ENCODE measurements at regions not wholly inside any gene's neighbourhood (a gene's known extent, or its start where the extent isn't known, plus 50 kb on each side); places are given as distances from the start of the nearest gene placed in this dataset.

DNA sequence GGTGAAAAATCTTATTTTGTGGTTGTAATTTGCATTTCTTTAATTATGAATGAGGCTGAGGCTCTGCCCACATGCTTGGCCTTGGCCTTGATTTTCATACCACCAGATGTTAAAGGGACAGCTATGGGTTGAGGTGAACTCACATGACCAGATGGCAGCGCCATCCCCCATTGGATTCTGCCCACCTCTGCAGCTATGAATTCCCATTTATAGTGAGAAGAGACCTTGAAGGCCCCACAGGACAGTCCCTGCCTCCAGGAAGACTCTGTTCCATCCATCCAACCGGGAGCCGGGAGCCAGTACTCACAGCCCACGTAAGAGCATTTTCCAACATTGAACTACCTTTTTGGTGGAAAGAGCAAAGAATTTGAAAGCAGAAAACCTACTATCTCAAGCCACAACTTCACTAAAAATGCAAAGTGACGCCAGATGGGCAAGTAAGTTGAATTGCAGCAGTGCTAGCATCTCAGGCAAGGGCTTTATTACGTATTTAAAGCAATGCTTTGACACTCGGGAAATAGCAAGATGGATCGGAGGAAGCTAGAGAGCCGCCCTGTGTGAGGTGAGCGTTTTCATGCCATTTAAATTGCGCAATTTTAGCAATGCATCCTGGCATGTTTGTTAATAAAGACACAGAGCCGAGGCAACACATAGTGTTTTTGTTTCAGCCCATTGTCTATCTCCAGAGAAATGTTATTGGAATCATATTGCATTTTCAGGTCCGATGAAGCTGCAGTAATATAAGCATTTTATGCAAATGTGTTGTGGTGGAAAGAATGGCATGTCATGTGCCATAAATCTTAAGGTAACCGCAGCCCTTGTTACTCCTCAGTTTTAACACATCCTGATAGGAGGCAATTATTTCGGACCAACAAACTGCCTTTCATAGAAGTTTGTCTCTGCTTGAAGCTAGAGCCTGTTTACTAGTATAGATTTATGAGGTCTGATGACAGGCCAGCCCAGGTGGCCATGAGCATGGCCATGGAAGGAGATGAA, 273.4 kb upstream of the TNRC6C start:
- DNase-seq (ENCODE audit: low read depth): no peak

DNA sequence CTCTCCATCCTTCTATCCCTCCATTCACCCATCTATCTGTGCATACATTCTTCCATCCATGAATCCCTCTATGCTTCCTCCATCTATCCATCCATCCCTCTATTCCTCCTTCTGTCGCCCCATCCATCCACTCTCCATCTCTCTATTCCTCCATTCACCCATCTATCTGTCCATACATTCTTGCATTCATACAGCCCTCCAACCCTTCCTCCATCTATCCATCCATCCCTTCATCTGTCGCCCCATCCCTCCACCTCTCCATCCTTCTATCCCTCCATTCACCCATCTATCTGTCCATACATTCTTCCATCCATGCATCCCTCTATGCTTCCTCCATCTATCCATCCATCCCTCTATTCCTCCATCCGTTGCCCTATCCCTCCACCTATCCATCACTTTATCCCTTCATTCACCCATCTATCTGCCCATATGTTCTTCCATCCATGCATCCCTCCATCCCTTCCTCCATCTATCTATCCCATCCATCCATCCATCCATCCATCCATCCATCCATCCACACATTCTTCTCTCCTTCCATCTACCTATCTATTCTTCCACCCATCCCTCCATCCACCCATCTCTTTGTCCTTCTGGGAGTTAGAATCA, 272.5 kb upstream of the TNRC6C start:
- no peak for DNase-seq (ENCODE audit: low read depth)

GRCh38 chr17:77686903-77687302, 271.6 kb upstream of the TNRC6C start:
- no peak for DNase-seq (ENCODE audit: low read depth)

DNA sequence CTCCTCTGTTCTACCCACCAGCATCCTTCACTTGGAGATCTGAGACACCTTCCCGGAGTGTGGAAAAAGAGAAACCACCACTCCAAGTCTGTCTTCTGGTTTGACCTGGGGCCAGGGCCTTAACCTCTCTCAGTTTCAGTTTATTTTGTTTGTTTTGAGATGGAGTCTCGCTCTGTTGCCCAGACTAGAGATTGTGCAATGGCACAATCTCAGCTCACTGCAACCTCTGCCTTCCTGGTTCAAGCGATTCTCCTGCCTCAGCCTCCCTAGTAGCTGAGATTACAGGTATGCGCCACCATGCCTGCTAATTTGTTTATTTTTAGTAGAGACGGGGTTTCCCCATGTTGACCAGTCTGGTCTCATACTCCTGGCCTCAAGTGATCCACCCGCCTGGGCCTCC, 271.1 kb upstream of the TNRC6C start:
- no peak for DNase-seq (ENCODE audit: low read depth)

DNA sequence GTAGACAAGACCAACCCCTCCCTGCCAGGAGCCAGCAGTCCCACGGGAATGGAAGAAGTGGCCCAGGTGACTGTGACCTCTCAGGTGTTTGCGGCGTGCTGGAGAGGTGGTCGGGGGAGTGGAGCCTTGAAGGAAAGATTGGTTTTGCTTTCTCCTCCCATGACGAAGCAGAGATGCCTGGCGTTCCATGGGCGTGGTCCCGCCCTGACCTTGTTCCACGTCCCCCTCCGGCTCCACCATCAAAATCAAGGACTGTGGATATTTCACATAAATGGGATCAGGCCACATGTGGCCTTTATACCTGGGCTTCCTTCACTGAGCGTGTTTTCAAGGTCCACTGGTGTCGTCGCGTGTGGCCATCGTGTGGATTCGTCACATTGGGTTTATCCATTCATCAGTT, 270.6 kb upstream of the TNRC6C start:
- no peak for DNase-seq (ENCODE audit: low read depth)

- DNase-seq (ENCODE audit: low read depth): no peak
Measured at GRCh38 chr17:77688369-77688768, 270.1 kb upstream of the TNRC6C start.

- DNase-seq (ENCODE audit: low read depth): no peak
Measured at GRCh38 chr17:77690271-77691161, 268.0 kb upstream of the TNRC6C start.

DNA sequence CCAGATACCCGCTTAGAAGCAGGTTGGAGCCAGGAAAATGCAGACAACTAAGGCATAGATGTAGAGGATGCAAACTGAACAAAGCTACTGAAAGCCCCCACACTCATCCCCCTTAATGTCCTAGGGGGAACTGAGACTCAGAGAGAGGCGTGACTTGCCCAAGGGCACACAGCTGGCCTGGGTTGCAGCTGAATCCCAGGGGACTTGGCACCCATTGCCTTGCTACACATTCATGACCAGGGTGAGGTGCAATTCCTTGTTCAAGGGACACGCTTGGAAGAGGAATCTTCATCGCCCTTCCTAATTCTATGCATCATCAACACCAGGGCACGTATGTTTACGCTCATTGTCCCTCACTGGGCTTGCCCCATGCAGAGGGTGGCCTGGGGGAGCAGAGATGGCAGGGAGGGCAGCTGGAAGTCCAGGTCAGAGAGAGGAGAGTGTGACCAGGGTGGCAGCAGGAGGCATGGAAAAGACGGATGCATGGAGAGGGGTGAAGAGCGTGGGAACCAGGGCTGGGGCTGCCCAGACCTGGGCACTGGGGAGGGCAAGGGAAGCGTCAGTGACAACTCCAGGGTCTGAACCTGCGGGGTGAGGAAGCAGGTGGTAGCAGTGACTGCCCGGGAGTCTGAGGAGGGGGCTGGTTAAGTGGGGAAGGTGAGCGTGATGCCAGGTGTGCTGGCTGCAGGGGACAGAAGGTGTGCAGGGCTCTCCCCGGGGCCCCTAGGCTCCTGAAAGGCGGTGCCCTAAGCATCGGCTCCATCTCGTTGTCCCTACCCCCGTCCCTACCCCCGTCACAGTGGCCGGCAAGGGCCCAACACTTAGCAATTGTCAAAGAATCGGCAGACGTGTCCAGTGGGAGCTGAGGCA, 267.1 kb upstream of the TNRC6C start:
- DNase-seq (ENCODE audit: low read depth): no peak

GRCh38 chr17:77692571-77693161, 265.8 kb upstream of the TNRC6C start:
- DNase-seq (ENCODE audit: low read depth): no peak

DNA sequence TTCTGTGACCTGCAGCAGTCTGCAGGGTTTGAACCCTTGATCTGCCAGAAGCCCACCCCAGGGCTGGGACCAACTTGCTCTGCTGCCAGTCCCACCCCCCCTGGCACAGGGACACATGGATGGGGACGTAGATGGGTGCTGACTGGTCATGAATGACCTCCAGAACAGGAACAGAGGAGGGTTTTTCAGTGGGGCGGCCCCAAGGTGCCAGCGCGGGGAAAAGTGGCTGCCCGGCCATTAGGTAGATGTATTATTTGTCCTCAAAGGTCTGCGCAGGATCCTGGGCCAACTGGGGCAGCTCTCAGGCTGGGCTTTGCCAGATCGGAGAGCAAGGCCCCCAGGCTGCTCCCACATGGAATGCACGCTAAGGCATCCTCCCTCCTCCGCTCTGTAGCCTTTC, 265.2 kb upstream of the TNRC6C start:
- no peak for DNase-seq (ENCODE audit: low read depth)

GRCh38 chr17:77693776-77694175, 264.7 kb upstream of the TNRC6C start:
- no peak for DNase-seq (ENCODE audit: low read depth)

GRCh38 chr17:77694391-77695363, 263.8 kb upstream of the TNRC6C start:
- DNase-seq (ENCODE audit: low read depth): no peak

GRCh38 chr17:77695386-77695785, 263.1 kb upstream of the TNRC6C start:
- DNase-seq (ENCODE audit: low read depth): no peak

- DNase-seq (ENCODE audit: low read depth): no peak
Measured at GRCh38 chr17:77696151-77696720, 262.3 kb upstream of the TNRC6C start.

DNA sequence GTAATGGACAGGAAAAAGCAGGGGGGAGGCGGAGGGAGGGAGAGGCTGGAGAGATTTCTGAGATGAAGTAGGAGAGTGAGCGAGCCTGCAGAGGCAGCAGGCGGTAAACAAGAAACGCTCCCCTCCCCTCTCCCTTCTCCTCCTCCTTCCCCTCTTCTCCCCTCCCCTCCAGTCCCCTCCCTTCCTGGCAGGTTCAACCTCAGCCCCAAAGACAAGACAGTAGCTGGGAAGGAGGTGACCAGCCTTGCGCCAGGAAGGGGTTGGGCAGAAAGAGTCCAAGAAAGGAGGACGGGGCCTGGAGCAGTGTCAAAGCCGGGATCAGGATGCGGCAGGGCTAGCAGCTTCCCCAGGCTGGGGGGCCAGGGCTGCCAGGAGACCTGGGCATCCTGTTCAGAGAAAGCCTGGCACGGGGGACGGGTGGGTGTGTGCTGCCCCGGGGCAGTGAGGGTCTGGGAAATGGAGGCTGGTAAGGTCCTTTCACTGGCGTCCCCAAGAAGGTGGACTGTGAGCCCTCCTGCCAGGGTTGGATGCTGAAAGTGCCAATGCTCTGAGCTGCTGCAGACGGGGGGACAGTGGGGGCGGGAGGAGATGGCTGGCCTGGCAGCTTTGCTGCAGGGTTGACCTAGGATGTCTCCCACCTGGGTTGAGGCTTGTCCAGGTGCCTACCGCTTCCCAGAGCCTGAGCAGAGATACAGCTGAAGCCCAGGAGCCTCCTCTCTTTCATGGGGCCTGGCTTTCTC, 261.6 kb upstream of the TNRC6C start:
- no peak for DNase-seq (ENCODE audit: low read depth)

DNA sequence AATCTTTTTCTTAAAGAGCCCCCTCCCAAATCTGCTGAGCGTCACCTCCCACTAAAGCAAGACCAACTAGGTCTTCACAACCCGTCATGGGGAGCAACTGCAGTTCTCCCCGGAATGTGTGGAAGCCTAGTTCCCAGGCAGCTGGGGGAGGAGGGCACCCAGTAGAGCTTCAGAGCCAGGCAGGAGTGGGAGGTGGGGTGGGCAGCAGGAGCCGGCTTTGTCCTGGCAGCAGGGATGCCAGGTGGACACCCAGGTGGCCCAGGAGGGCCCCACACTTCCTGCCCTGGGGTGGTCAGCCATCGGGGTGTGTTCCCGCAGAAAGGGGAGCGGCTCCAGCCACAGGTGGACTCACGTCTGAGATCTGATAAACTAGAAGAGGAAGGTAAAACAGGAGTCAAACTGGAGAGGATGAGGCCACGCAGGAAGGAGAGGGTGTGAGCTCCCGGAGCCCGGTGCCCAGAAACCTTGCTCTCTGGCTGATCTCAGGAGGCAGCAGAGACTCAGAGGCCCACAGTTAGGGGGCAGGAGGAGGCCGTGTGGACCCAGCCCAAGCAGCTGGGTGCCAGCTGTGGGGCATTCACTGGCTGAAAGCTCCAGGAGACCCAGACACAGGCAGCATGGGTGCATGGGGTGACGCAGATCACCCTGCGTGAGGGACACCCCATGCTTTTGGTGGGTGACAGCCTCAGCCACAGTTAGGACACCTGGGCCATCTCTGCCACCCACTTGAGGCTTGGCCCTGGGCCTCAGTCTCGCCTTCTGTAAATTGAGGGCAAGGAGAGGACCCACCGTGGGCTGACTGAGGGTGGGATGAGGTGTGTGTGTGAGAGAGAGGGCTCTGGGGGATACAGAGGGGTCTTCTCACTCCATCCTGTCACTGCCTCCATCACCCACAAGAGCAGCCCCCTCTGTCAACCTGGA, 260.8 kb upstream of the TNRC6C start:
- no peak for DNase-seq (ENCODE audit: low read depth)

GRCh38 chr17:77698903-77699623, 259.4 kb upstream of the TNRC6C start:
- DNase-seq (ENCODE audit: low read depth): no peak

Measured in GM04504 (cell line).